K562 (cell line): ENCODE measurements at regions not wholly inside any gene's neighbourhood (a gene's known extent, or its start where the extent isn't known, plus 50 kb on each side); places are given as distances from the start of the nearest gene placed in this dataset.

Source experiments
- ATAC-seq: fragments of 200-7000 bp; cut with Tn5 transposase; 3 replicates; pipeline ENCODE4 v1.9.1; 2020; ENCODE audit warnings: moderate library complexity
- BruUV-seq: library from RNA; stranded (reverse); fragments of 400-500 nt; replicated peaks from 2 replicates; lab custom pipeline; 2021; lab: Mats Ljungman, UMichigan
- CTCF ChIA-PET: fragments of 300-600 bp; formaldehyde crosslinking; extraction: SDS; loops from one replicate; lab custom pipeline; 2021; ENCODE audit warnings: low intra/inter-chr PET ratio; lab: Yijun Ruan, JAX
- POLR2A ChIA-PET: fragments of 300-600, 350-650 bp; sonication (Branson Sonifier 250); formaldehyde crosslinking; extraction: SDS; loops from one replicate; lab custom pipeline; 2021; ENCODE audit warnings: antibody characterized with exemption, inconsistent platforms; lab: Yijun Ruan, JAX
- DNase-seq, 4 experiments: peaks; one replicate each; pipeline versions ENCODE4 v3.0.0 to v3.0.0-alpha.2; 2011 to 2018; ENCODE audit warnings: low spot score in 3 of 4, mixed read lengths in 3 of 4; ENCODE audit errors: extremely low read depth in 1 of 4
- FAIRE-seq: peaks from 2 replicates; lab custom pipeline; 2011; peaks lifted over from hg19 to GRCh38; lab: Jason Lieb, UNC
- H2AFZ ChIP-seq: 2 replicates; pipeline ENCODE4 v1.6.0; 2011; ENCODE audit warnings: low read depth, low read length, control low read depth, inconsistent platforms
- H3K27ac ChIP-seq: fragments of 200-600 bp; 3 replicates; pipeline ENCODE4 v1.8.0; 2011; ENCODE audit warnings: low read depth, mild to moderate bottlenecking, control low read depth, inconsistent platforms, low read length, moderate library complexity, mixed read lengths; ENCODE audit errors: extremely low read depth
- H3K27me3 ChIP-seq, 2 experiments: fragments of 300-600 bp in 1 of 2; 2 replicates in 1 of 2; 3 replicates in 1 of 2; pipeline versions ENCODE4 v1.6.0 to v1.8.0; 2011; ENCODE audit warnings: inconsistent platforms in 2 of 2, low read length in 2 of 2, mild to moderate bottlenecking in 1 of 2, mixed read lengths in 1 of 2, moderate library complexity in 1 of 2; ENCODE audit not compliant: control insufficient read depth in 2 of 2, insufficient read depth in 2 of 2
- H3K36me3 ChIP-seq: fragments of 300-600 bp; 3 replicates; pipeline ENCODE4 v1.8.0; 2011; ENCODE audit warnings: mild to moderate bottlenecking, low read length, inconsistent platforms; ENCODE audit not compliant: control insufficient read depth, insufficient read depth
- H3K4me1 ChIP-seq, 2 experiments: fragments of 200-600 bp in 1 of 2; replicated peaks in 1 of 2; 2 replicates in 1 of 2; 3 replicates in 1 of 2; pipeline versions ENCODE4 v1.5.1 to v1.8.0; 2011; ENCODE audit warnings: inconsistent platforms in 2 of 2, low read length in 2 of 2, mild to moderate bottlenecking in 1 of 2, mixed read lengths in 1 of 2, moderate library complexity in 1 of 2; ENCODE audit not compliant: control insufficient read depth in 2 of 2, insufficient read depth in 2 of 2
- H3K4me2 ChIP-seq: 2 replicates; pipeline ENCODE4 v1.6.1; 2011; ENCODE audit warnings: low read length, control low read depth, inconsistent platforms, mixed read lengths; ENCODE audit not compliant: insufficient read depth
- H3K4me3 ChIP-seq: fragments of 200-600 bp; sonication (generic), shearing (Covaris generic); 2 replicates; pipeline ENCODE4 v1.5.1; 2016; ENCODE audit warnings: control low read depth, inconsistent platforms
- H3K79me2 ChIP-seq: fragments of 200-600 bp; 3 replicates; pipeline ENCODE4 v1.8.0; 2011; ENCODE audit warnings: low read length, inconsistent platforms; ENCODE audit not compliant: control insufficient read depth, insufficient read depth
- H3K9ac ChIP-seq, 2 experiments: 2 replicates each; pipeline versions ENCODE4 v1.6.0 to v1.6.1; 2011; ENCODE audit warnings: low read depth in 2 of 2, low read length in 2 of 2, control low read depth in 1 of 2, inconsistent platforms in 1 of 2, mild to moderate bottlenecking in 1 of 2, mixed read lengths in 1 of 2; ENCODE audit not compliant: insufficient read depth in 1 of 2
- H3K9me1 ChIP-seq: one replicate; pipeline ENCODE4 v1.6.0; 2011; ENCODE audit warnings: inconsistent platforms, mild to moderate bottlenecking, low read length, moderate library complexity; ENCODE audit not compliant: control insufficient read depth, insufficient read depth
- H3K9me3 ChIP-seq: replicated peaks from 2 replicates; pipeline ENCODE4 v1.5.1; 2011; ENCODE audit warnings: low read depth, low read length, inconsistent platforms; ENCODE audit not compliant: control insufficient read depth, insufficient read depth
- H4K20me1 ChIP-seq: replicated peaks from 2 replicates; pipeline ENCODE4 v1.6.1; 2011; ENCODE audit warnings: low read length, inconsistent platforms, mixed read lengths; ENCODE audit not compliant: control insufficient read depth, insufficient read depth
- CHAMP1 ChIP-seq: fragments of 450-650 bp; IDR thresholded peaks from 2 replicates; pipeline ENCODE4 v1.6.1; 2016; ENCODE audit warnings: mild to moderate bottlenecking
- FOXJ2 ChIP-seq: fragments of 200-800 bp; sonication (Bioruptor generic); IDR thresholded peaks from 2 replicates; pipeline ENCODE4 v1.6.1; 2016; ENCODE audit warnings: missing genetic modification characterization, missing compliant biosample characterization
- ILF3 ChIP-seq: fragments of 450-650 bp; IDR thresholded peaks from 2 replicates; pipeline ENCODE4 v1.6.1; 2018; ENCODE audit warnings: antibody characterized with exemption, mild to moderate bottlenecking, moderate library complexity, borderline replicate concordance
- MAZ ChIP-seq, 2 experiments: fragments of 450-650 bp in 1 of 2; sonication (generic) in 1 of 2; formaldehyde crosslinking; IDR thresholded peaks in 1 of 2; conservative IDR thresholded peaks in 1 of 2; 2 replicates each; pipeline versions ENCODE4 v1.4.0 to v1.5.0; 2020; ENCODE audit warnings: mild to moderate bottlenecking in 1 of 2, missing genetic modification reagents in 1 of 2
- POLR3G ChIP-seq: IDR thresholded peaks from 2 replicates; pipeline ENCODE4 v1.6.1; 2011; ENCODE audit not compliant: insufficient read length, insufficient replicate concordance; ENCODE audit errors: extremely low read depth
- PURB ChIP-seq: sonication (generic); formaldehyde crosslinking; IDR thresholded peaks from 2 replicates; pipeline ENCODE4 v1.9.0; 2021; ENCODE audit warnings: low read depth, mild to moderate bottlenecking, missing genetic modification reagents
- ZNF133 ChIP-seq: fragments of 250-450 bp; sonication (Bioruptor Pico); IDR thresholded peaks from 2 replicates; pipeline ENCODE4 v1.4.0; 2020; ENCODE audit warnings: mild to moderate bottlenecking
- ZNF316 ChIP-seq: fragments of 450-650 bp; IDR thresholded peaks from 2 replicates; pipeline ENCODE4 v1.6.1; 2016
- ZNF79 ChIP-seq: fragments of 250-450 bp; sonication (Bioruptor Pico); IDR thresholded peaks from 2 replicates; pipeline ENCODE4 v1.4.0; 2020; ENCODE audit warnings: low read depth, mild to moderate bottlenecking, moderate library complexity
- WGBS: fragments of 100-300 bp; shearing (Covaris generic); methylation state at CpG from one replicate; pipeline ENCODE4 v1.1.6; 2016; ENCODE audit warnings: low coverage, mixed read lengths; ENCODE audit not compliant: insufficient coverage; ENCODE audit errors: missing lambda C conversion rate; 5-methylcytosine and 5-hydroxymethylcytosine counted together
- in situ Hi-C: fragments of 300-500 bp; cut with MboI; formaldehyde crosslinking; loops from 4 replicates; pipeline ENCODE4 v1.15.0; 2018; ENCODE audit warnings: inconsistent platforms, mixed read lengths
- intact Hi-C: fragments of 100-400 bp; cut with micrococcal nuclease; formaldehyde crosslinking; loops from 2 replicates; pipeline ENCODE4 v1.14.2; 2022
- TF ChIP-seq, protein P1 (sequence below): fragments of 250-450 bp; sonication (Bioruptor Pico); IDR thresholded peaks from 2 replicates; pipeline ENCODE4 v1.4.0; 2020; ENCODE audit warnings: mild to moderate bottlenecking
- TF ChIP-seq, protein P2 (sequence below), 2 experiments: IDR thresholded peaks in 1 of 2; conservative IDR thresholded peaks in 1 of 2; 2 replicates each; pipeline ENCODE4 v1.6.1; 2016; ENCODE audit warnings: low read depth in 2 of 2, mild to moderate bottlenecking in 1 of 2, missing compliant biosample characterization in 1 of 2, missing genetic modification characterization in 1 of 2, moderate library complexity in 1 of 2
- TF ChIP-seq, protein P3 (sequence below), 2 experiments: fragments of 450-650 bp in 1 of 2; IDR thresholded peaks; 2 replicates each; pipeline ENCODE4 v1.6.1; 2011 to 2017; ENCODE audit warnings: low read depth in 2 of 2, antibody characterized with exemption in 1 of 2, borderline replicate concordance in 1 of 2, low read length in 1 of 2, mild to moderate bottlenecking in 1 of 2, mixed read lengths in 1 of 2; ENCODE audit not compliant: control insufficient read depth in 1 of 2

GRCh38 chr2:6036211-6036610 is 344.0 kb downstream of the SOX11 start:
- Histone ChIP-seq H3K9me3 (no peaks in the 10 kb centered on the region), H3K27ac (no peak overlapping the region), H3K4me3 (no peak overlapping the region), H3K79me2 (no peaks in the 10 kb centered on the region), H3K4me2 (no peak overlapping the region), H3K9me1 (no peaks in the 10 kb centered on the region), H3K9ac (no peak overlapping the region), H3K27me3 (no peaks in the 10 kb centered on the region), H3K36me3 (no peaks in the 10 kb centered on the region), H4K20me1 (no peaks in the 10 kb centered on the region), H3K4me1 (no peaks in the 10 kb centered on the region), H2AFZ (no peak overlapping the region)
- intact Hi-C loops (no loop called here), in situ Hi-C loops (no loop called here)
- BruUV-seq = no TSS peak
- ChIA-PET POLR2A (no interaction called here), CTCF (no interaction called here)
- DNase-seq (no peak), FAIRE-seq (no peak), ATAC-seq (no peak)
- WGBS = 2% methylated on average over 4 of the region's 4 CpGs
- TF ChIP-seq MAZ (CRISPR knock-in tag; conservative IDR thresholded peaks at IDR 0.05 in 1 of 2, IDR thresholded peaks at IDR 0.05 in 1 of 2) (no peak), POLR3G (no peak), ZNF79 (CRISPR knock-in tag) (no peak), CHAMP1 (no peak), FOXJ2 (tag) (no peak), PURB (CRISPR knock-in tag) (no peak), ZNF133 (no peak), ILF3 (no peak), ZNF316 (no peak)
- TF ChIP-seq, protein P1, sequence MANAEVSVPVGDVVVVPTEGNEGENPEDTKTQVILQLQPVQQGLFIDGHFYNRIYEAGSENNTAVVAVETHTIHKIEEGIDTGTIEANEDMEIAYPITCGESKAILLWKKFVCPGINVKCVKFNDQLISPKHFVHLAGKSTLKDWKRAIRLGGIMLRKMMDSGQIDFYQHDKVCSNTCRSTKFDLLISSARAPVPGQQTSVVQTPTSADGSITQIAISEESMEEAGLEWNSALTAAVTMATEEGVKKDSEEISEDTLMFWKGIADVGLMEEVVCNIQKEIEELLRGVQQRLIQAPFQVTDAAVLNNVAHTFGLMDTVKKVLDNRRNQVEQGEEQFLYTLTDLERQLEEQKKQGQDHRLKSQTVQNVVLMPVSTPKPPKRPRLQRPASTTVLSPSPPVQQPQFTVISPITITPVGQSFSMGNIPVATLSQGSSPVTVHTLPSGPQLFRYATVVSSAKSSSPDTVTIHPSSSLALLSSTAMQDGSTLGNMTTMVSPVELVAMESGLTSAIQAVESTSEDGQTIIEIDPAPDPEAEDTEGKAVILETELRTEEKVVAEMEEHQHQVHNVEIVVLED = no peak
- TF ChIP-seq, protein P2, sequence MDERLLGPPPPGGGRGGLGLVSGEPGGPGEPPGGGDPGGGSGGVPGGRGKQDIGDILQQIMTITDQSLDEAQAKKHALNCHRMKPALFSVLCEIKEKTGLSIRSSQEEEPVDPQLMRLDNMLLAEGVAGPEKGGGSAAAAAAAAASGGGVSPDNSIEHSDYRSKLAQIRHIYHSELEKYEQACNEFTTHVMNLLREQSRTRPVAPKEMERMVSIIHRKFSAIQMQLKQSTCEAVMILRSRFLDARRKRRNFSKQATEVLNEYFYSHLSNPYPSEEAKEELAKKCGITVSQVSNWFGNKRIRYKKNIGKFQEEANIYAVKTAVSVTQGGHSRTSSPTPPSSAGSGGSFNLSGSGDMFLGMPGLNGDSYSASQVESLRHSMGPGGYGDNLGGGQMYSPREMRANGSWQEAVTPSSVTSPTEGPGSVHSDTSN (CRISPR knock-in tag; IDR thresholded peaks at IDR 0.05; ENCODE audit: low read depth) = no peak
- TF ChIP-seq, protein P2 (tag; conservative IDR thresholded peaks at IDR 0.05; ENCODE audit: low read depth) = no peak
- TF ChIP-seq, protein P3, sequence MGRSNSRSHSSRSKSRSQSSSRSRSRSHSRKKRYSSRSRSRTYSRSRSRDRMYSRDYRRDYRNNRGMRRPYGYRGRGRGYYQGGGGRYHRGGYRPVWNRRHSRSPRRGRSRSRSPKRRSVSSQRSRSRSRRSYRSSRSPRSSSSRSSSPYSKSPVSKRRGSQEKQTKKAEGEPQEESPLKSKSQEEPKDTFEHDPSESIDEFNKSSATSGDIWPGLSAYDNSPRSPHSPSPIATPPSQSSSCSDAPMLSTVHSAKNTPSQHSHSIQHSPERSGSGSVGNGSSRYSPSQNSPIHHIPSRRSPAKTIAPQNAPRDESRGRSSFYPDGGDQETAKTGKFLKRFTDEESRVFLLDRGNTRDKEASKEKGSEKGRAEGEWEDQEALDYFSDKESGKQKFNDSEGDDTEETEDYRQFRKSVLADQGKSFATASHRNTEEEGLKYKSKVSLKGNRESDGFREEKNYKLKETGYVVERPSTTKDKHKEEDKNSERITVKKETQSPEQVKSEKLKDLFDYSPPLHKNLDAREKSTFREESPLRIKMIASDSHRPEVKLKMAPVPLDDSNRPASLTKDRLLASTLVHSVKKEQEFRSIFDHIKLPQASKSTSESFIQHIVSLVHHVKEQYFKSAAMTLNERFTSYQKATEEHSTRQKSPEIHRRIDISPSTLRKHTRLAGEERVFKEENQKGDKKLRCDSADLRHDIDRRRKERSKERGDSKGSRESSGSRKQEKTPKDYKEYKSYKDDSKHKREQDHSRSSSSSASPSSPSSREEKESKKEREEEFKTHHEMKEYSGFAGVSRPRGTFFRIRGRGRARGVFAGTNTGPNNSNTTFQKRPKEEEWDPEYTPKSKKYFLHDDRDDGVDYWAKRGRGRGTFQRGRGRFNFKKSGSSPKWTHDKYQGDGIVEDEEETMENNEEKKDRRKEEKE (IDR thresholded peaks at IDR 0.05; ENCODE audit: borderline replicate concordance in 1 of 2, control insufficient read depth in 1 of 2, low read depth in 2 of 2, low read length in 1 of 2) = no peak
